VCaP (cell line): ENCODE measurements at regions not wholly inside any gene's neighbourhood (a gene's known extent, or its start where the extent isn't known, plus 50 kb on each side); places are given as distances from the start of the nearest gene placed in this dataset.

ENCODE experiments used
- H3K27ac ChIP-seq: fragments of 450-650 bp; 2 replicates; pipeline ENCODE4 v1.5.1; 2017
- TF ChIP-seq, protein P1 (sequence below): fragments of 450-650 bp; conservative IDR thresholded peaks from 2 replicates; pipeline ENCODE4 v1.5.1; 2017; ENCODE audit warnings: mild to moderate bottlenecking, moderate library complexity

DNA sequence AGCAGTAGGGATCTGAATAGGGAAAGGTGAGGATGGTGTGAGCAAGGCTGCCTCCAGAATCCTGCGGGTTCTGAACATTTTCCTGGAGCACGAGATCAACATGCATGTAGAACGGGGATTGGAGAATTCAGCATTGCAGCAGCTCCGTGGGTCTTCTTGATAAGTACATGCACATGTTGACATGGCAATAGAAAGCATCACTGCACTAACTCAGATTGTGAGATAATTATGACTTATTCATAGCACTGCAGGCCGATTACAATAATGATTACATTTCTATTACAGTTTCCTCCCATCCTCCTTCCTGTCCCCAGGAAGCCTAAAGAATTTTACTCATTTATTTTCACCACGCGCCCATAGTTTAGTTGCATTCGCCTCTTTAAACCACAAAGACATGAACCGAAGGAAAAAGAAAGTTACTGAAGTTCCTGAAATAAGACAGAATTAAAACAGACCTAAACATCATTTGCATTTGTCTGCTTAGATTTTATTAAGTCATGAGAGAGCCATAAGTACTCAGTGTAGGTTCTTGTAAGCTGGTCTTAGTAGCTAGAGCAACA is 61.3 kb upstream of the ARX start:
- TF ChIP-seq, protein P1, sequence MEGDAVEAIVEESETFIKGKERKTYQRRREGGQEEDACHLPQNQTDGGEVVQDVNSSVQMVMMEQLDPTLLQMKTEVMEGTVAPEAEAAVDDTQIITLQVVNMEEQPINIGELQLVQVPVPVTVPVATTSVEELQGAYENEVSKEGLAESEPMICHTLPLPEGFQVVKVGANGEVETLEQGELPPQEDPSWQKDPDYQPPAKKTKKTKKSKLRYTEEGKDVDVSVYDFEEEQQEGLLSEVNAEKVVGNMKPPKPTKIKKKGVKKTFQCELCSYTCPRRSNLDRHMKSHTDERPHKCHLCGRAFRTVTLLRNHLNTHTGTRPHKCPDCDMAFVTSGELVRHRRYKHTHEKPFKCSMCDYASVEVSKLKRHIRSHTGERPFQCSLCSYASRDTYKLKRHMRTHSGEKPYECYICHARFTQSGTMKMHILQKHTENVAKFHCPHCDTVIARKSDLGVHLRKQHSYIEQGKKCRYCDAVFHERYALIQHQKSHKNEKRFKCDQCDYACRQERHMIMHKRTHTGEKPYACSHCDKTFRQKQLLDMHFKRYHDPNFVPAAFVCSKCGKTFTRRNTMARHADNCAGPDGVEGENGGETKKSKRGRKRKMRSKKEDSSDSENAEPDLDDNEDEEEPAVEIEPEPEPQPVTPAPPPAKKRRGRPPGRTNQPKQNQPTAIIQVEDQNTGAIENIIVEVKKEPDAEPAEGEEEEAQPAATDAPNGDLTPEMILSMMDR: no peak
- H3K27ac ChIP-seq: no peak overlapping the region

GRCh38 chrX:25072247-25072646 is 56.5 kb upstream of the ARX start:
- TF ChIP-seq, protein P1: no peak

GRCh38 chrX:25070038-25070437 is 54.3 kb upstream of the ARX start:
- TF ChIP-seq, protein P1: no peak

More at GRCh38 chrX:25072247-25072646, 56.5 kb upstream of the ARX start:
- H3K27ac ChIP-seq: no peak overlapping the region

GRCh38 chrX:25069209-25069608 is 53.4 kb upstream of the ARX start:
- TF ChIP-seq, protein P1: no peak
- no peak overlapping the region for H3K27ac ChIP-seq

More at GRCh38 chrX:25070038-25070437, 54.3 kb upstream of the ARX start:
- no peak overlapping the region for H3K27ac ChIP-seq

DNA sequence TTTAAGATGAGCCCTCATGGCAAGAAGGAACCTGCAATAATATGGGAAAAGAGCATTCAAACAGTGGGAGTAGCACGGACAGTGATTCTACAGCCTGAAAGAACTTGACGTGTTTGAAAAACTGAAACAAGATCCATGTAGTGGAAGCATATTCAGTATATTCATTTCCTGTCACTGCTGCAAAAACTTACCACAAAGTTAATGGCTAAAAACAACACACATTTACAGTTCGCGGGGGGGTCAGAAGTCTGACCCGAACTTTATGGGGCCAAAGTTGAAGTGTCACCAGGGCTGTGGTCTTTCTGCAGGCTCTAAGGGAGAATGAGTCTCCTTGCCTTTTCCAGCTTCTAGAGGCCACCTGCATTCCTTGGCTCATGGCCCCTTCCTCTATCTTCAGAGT is 52.6 kb upstream of the ARX start:
- H3K27ac ChIP-seq: no peak overlapping the region
- TF ChIP-seq, protein P1: no peak

- H3K27ac ChIP-seq: no peak overlapping the region
- TF ChIP-seq, protein P1: no peak
These were observed 51.8 kb upstream of the ARX start for GRCh38 chrX:25067271-25068172.

DNA sequence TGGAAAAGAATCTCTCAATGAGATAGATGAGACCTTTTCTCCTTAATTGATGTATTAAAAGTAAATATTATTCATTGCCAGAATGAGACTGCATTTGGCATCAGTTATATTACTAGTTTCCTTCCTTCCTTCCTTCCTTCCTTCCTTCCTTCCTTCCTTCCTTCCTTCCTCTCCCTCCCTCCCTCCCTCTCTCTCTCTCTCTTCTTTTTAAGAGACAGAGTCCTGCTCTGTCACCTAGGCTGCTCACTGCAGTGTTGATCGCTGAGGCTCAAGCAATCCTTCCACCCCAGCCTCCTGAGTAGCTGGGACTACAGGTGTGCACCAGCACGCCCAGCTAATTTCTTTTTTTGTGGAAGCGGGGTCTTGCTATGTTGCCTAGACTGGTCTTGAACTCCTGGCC is 50.4 kb upstream of the ARX start:
- H3K27ac ChIP-seq: no peak overlapping the region
- TF ChIP-seq, protein P1: no peak
